ENCODE measurements at regions not wholly inside any gene's neighbourhood (a gene's known extent, or its start where the extent isn't known, plus 50 kb on each side); places are given as distances from the start of the nearest gene placed in this dataset.

GRCh38 chr2:5403392-5403791 lies 288.8 kb upstream of the SOX11 start:
- no peak for TF ChIP-seq POLR2A (IDR thresholded peaks at IDR 0.05; ENCODE audit: low read length)
- TF ChIP-seq GATA1 (IDR thresholded peaks at IDR 0.05; ENCODE audit: low read depth, low read length) = no peak
